DMS79 (cell line): ENCODE measurements at regions not wholly inside any gene's neighbourhood (a gene's known extent, or its start where the extent isn't known, plus 50 kb on each side); places are given as distances from the start of the nearest gene placed in this dataset.

Source experiments
- DNase-seq: peaks from one replicate; lab custom pipeline; 2025; lab: John Stamatoyannopoulos, UW

DNA sequence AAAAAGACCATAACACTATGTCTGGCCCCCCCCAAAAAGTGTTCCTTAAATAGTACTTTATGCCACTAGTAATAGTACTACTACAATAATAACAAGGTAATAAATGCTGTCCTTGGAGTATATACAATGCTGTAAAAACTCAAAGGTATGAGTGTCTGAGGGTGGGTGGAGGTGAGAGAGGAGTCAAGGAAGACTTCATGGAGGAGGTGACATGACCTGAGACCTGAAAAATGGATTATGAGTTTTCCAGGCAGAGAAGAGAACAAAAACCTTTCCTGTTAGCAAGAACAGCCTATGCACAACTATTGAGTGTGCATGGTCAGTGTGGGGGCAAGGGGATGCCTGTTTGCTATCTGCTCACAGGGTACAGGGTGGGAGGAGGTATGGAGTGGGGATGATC lies 290.2 kb upstream of the USP24 start:
- no peak for DNase-seq

- DNase-seq, result peak; percentile 83
These were observed 289.2 kb upstream of the USP24 start for GRCh38 chr1:55504306-55504731.

DNA sequence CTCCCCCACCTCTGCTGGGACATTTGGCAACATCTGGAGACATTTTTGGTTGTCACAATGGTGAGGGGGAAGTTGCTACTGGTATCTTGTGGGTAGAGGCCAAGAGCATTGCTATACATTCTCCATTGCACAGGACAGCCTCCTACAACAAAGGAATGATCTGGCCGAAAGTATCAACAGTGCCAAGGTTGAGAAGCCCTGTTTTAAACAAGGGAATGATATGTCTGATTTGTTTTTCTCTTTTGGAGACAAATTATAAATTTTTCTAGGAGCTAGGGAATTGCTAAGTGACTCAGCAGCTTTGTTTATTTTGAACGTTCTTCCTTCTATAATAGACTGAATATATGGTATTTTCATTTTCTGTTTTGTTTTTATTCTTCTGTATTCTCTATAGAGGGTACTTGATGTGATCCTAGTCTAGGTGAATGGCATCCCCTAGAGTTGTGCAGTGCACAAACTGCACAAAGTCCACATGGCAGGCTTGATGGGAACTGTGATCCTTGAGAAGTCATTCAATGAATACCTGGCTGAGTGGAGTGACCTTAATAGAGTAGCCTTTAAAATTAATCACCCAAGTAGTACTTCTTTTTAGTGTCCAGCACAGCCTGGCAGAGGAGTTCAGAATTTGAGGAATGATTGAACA lies 288.6 kb upstream of the USP24 start:
- peak; percentile 79 for DNase-seq

GRCh38 chr1:55500601-55501000 lies 285.4 kb upstream of the USP24 start:
- no peak for DNase-seq

- no peak for DNase-seq
These were observed 275.4 kb upstream of the USP24 start for GRCh38 chr1:55490547-55490946.

GRCh38 chr1:55484173-55484572 lies 269.0 kb upstream of the USP24 start:
- DNase-seq, result no peak

DNA sequence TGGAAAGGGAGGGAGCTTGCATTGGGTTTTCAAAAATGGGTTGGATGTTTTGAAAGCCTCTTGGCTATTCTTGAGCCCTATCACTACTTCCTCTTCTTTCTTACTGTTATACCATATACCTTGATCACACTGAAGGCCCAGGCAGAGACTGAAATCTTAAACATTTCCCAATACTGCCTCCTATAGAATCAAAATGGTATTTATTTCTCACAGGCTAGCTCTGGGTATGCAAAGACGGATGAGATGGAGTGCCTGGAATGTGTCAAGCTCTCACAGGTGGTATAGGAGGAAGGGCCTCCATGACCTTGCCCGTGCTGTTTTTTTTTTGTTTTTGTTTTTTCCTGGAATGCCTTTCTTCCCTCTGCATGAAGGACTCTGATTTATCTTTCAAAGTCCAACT lies 268.4 kb upstream of the USP24 start:
- no peak for DNase-seq

DNA sequence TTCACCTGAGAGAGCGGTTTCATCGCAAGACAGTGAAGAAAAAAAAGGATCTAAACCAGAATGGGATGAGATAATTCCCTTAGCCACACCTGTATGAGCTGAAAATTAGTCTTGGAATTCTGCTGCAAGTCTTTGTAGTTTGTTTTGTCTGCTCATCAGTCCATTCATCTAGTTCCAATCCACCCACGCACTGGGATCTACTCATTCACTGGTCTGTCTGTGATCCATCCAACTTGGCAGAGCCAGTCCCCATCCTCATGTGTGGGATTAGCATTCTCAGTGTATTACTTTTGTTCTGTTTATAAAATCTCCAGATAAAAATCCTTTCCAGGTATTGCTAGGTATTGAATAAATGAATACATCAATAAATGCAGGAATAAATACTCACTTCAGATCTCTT lies 266.5 kb upstream of the USP24 start:
- no peak for DNase-seq

- no peak for DNase-seq
These were observed 265.0 kb upstream of the USP24 start for GRCh38 chr1:55480029-55480795.

DNA sequence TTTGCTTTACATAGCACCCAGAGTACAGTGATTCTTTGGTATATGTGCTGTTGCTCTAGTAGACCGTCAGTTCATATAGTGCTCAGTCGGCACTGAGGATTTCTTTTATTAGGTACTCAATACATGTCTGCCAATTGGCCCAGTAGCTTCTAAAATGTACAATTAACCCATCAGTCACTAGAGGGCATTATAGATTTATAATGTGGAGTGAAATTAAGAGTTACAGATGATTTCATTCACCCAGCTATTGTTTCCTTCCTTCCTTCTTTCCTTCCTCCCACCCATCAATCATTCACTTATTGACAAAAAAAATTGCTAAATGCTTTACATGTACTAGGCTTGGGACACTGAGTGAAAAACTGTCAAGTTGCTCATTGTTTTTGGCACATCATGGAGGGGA lies 263.6 kb upstream of the USP24 start:
- no peak for DNase-seq

DNA sequence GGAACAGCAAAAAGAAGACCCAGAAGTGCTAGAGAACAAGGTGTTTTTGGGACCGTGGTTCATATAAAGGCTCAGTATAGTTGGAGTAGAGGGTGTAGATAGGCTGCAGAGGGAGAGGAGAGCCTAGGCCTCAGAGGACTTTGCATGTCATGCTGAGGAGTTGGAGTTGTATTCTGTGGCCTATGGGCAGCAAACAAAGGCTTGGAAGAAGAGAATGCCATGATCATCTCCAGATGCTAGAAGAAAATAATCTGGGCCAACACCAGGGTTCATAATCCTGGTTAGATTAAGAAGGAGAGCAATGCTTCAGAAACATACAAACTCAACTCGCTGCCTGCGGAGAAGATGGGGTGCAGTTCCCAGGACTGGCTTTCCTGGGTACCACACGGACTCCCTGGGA lies 262.8 kb upstream of the USP24 start:
- DNase-seq, result no peak

DNA sequence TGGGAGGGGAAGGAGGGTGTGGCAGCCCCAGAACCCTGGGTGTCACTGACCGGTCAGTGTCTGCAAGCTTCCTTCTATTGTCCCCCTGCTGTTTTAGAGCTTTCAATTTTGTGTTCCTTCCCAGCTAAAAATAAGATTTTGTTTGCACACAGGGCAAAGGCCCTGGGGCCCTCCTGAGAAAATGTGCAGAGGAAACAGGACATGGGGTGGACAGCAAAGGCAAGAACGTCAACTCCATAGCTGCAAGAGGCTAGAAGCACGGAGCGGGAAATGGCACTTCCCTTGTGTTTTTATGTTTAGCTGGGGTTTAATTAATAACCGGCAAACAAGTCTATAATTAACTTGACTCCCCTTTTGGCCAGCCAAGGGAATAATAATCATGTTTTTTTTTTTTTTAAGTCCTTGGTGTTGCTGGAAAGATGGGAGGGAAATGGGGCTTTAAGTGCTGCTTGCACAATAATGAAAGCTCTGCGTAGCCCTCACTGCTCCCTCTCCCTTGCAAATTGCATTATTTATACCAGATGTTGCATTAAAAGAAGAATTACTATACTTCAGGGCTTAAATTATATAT lies 261.4 kb upstream of the USP24 start:
- no peak for DNase-seq

- DNase-seq, result no peak
These were observed 259.1 kb upstream of the USP24 start for GRCh38 chr1:55474168-55474786.

GRCh38 chr1:55473661-55474060 lies 258.5 kb upstream of the USP24 start:
- no peak for DNase-seq

GRCh38 chr1:55472784-55473183 lies 257.6 kb upstream of the USP24 start:
- DNase-seq, result peak; percentile 63

GRCh38 chr1:55472115-55472514 lies 257.0 kb upstream of the USP24 start:
- DNase-seq, result no peak

- no peak for DNase-seq
These were observed 253.1 kb upstream of the USP24 start for GRCh38 chr1:55468142-55468795.

- no peak for DNase-seq
These were observed 251.8 kb upstream of the USP24 start for GRCh38 chr1:55466921-55467320.

- no peak for DNase-seq
These were observed 251.2 kb upstream of the USP24 start for GRCh38 chr1:55466373-55466772.

DNA sequence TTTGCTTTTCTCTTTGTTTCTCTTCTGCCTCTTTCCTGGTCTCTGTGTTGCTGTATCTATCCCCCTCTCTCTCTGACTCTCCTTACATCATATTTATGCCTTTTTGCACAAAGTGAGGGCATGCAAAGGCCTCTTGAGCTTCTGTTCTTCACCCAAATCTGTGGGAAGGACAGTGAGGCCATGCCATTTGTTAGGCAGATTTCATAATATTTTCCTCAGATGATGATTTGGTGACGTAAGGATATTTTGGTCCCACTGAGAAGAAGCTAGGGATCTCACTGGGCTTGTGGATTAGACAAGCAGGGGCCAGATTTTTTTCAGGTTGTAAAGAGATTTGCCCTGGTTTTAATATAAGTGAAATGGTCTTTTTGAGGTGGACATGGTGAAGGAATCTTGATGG lies 249.4 kb upstream of the USP24 start:
- no peak for DNase-seq

GRCh38 chr1:55463814-55464475 lies 248.8 kb upstream of the USP24 start:
- no peak for DNase-seq

DNA sequence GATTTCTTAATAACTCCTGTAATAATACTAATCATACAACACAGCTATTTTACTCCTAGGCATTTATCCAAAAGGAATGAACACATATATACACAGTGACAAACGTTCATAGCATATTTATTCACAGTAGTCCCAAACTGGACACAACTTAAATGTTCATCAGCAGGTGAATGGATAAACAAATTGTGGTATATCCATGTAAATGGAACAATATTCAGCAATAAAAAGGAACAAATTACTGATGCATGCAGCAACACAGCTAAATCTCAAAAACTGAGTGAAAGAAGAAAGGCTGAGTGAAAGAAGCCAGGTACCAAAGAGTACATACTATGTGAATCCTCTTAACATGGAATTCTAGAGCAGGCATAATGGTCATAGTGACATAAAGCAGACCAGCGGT lies 242.7 kb upstream of the USP24 start:
- no peak for DNase-seq
